ENCODE measurements at regions not wholly inside any gene's neighbourhood (a gene's known extent, or its start where the extent isn't known, plus 50 kb on each side); places are given as distances from the start of the nearest gene placed in this dataset.
"Not testable (repeated sequence)": the region's sequence is repeated elsewhere in the genome, so short reads cannot be mapped to it uniquely, and the experiment has no call there.

DNA sequence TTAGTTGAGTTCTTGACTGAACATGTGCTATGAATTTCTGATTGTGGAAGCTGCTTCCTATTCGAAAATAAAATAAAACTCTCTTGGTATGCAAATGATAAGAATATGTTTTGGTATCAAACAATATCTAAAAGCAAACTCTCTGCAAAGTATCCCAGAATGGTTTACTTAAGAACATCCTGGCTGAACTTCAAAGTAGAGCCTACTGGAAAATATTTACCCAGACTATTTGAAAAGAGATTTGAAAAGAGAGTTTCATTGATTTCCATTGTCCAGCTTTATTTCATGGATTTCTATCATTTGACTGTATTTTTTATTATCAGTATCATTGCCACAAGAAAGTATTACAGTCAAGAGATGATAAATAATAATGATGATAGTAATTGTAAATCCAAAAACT lies 171.1 kb upstream of the SLC7A11 start:
- DNase-seq: no peak

DNA sequence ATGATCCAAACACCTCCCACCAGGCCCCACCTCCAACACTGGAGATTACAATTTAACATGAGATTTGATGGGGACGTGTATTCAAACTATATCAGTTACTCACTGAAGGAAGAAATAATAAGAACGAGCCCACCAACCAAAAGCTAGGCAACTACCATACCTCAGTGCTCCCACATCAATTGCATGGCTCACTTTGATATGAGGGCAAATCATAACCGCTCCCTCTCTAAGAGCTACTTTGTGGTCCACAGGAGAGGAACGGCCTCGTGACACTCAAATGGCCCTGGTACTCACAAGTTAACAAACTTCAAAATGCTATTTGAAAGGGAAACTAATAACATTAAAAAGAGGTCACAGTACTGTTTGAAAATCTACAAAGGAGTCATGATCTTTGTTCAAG lies 170.7 kb upstream of the SLC7A11 start:
- no peak for DNase-seq

GRCh38 chr4:138410266-138410665 lies 168.1 kb upstream of the SLC7A11 start:
- DNase-seq: no peak

GRCh38 chr4:138409670-138410069 lies 167.5 kb upstream of the SLC7A11 start:
- no peak for DNase-seq

DNA sequence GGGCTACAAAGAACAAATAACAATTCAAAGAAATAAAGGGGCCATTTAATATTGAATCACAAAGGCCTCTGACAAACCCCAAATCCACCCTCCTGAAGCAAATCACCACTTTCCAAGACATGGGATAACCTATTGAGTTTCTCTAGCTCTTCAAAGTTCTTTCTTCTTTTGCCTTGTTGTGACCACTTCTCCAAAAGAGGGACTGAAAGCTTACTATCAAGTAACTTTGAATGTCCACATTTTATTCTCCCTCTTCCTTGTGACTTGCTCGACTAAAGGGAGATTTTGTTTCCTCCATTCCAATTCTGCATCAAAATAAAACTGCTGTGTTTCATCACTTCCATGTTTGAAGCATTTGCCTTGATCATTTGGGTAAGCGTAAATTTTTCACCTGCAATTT lies 166.6 kb upstream of the SLC7A11 start:
- DNase-seq: no peak

DNA sequence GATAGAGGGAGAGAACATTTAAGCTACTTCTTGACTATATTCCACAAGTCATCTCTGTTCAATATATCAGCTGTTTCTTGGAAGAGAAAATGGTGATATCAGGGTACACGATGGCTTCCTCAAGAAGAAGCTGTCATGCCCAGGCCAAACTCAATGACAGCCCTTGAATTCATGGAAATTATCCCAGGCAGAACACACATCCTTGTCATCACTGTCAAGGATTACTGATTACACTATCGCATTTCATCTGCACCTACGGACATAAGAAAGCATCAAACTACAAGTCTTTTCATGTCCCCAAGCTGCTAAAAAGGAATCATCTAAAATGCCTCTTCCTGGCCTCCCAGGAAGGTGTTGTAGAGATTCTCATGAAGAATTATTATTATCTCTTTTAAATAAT lies 165.2 kb upstream of the SLC7A11 start:
- DNase-seq: no peak

DNA sequence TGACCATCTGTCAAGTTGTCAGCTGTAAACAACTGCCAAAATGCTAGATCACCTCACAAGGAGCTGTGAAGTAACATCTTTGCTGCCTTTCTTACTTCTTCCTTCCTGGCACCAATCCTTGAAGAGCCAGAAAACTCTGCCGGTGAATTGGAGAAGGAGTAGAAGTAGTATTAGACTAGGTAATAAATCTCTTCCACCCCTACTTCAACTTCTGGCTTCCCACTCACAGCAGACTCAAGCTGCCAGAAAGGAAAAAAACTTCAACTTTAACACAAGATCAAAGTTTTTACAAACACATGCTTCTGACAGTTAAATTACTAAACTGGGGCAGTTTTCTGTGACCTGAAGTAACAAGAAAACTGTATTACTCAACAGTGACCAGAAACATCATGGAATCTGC lies 164.7 kb upstream of the SLC7A11 start:
- no peak for DNase-seq

DNA sequence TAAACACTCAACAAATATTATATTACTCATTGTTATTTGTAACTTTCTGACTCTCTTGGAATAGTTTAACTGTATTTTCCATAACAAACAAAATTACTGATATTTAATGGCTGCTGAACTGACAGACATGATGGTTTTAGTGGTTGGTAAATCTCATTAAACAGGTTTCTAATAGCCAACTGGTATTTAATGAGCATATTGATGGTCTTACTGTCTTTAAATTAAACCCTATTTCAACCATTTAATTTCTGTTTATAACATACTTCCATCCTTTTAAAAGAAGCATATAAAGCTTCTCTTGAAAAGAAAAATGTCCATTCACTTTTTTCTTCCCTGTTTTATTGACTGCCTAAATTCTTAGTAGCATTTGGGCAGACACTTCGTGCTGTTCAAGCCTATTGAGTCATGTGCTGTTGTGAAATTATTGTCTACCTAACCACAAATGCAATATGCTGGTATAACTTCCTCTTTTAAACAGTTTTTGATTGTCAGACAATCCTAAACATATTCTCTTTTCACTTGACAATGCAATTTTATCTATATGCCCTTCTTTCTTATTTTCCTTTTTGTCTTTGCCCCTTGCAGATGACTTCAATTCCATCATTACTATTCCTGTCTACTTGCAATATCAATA lies 163.9 kb upstream of the SLC7A11 start:
- no peak for DNase-seq

DNA sequence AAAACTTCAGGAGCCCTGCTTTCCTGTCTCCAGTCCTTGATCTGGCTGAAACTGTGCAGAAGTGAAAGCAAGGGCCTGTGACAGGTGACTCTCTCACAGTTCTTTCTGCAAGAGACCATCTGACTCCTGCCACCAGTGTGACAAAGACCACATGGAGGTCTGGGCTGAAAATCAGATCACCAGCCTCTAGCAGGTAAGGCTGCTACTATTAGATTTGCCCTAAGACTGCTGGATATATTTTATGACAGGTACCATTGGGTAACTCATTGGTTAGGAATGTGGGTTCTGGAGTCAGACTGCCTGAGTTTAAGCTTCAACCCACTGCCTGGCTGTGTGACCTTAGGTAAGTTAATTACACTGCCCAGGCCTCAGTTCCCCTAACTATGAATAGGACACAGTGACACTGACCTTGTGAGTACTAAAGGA lies 163.3 kb upstream of the SLC7A11 start:
- no peak for DNase-seq

DNA sequence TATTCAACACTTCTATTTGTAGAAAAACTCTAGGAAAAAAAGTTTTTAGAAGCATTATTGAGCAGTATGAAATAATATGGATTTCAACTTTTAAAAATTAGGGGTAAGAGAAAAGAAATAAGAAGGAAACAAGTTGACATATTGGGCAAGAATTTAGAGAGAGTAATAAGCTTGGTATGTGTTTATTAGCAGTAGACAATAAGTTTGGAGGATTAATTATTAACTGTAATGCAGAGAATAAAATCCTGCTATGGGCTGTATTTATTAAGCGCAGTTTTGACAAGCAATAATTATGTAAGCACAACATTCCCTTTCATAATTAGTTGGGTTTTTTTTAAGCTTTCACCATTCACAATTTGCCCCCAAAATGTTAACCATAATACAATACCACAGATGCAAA lies 162.7 kb upstream of the SLC7A11 start:
- no peak for DNase-seq

DNA sequence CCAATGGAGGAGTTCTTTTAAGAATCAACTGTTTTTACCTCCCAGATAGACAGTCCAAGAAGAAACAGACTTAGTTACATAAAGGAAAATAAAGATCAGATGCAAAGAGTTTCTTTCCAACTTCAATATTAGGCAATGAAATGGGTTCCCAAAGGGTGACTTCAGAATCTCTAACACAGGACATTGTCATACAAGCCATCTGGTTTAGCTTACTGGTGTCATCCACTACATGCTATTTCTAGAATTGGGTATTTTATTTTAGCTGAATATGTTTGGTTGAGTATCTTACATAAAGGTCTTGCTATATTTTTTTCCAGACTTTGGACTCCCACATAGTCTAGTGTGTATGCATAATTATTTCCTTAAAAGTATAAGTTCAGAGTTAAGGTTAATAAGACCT lies 162.1 kb upstream of the SLC7A11 start:
- no peak for DNase-seq

DNA sequence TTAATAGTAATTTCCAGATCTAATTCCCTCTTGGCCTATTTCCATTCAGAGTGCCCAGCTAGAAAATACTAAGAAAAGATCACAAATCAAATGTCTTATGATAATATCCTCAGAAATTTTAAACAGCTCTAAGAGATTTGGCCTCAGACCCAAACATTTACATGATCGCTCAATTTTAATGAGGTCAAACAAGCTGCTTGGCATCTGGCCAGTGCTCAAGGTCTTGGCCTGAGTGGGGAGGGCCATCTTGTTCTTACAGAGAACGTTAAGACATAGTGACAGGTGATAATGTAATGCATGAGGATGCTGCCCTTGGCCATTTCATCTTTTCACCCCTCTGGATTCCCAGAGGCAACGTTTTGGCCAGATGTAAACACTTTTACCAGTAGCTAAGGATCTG lies 159.2 kb upstream of the SLC7A11 start:
- peak; percentile 65 for DNase-seq

GRCh38 chr4:138400543-138400942 lies 158.4 kb upstream of the SLC7A11 start:
- peak; percentile 79 for DNase-seq

GRCh38 chr4:138400066-138400465 lies 157.9 kb upstream of the SLC7A11 start:
- no peak for DNase-seq

GRCh38 chr4:138399081-138399480 lies 156.9 kb upstream of the SLC7A11 start:
- DNase-seq: no peak

DNA sequence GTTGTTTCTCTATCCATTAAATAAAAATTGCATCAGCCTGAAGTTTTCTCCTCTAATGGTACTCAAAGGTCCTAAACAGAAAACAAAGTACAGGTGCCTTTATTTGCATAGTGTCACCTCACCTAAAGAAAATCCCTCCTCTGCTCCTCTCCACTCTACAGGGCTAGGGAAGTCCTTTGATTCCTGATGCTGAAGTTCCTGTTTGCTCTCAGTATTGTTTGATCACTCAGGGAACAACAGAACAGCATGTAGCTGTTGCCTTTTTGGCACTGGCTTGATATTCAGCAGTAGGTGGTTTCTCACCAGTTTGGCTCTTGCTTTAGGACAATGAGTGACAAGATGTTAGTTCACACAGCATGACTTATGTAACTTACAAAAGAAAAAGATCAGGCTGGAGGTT lies 156.2 kb upstream of the SLC7A11 start:
- DNase-seq: peak; percentile 92

GRCh38 chr4:138393886-138394610 lies 151.9 kb upstream of the SLC7A11 start:
- DNase-seq: peak; percentile 16

- no peak for DNase-seq
Observed at GRCh38 chr4:138392751-138393308, 150.7 kb upstream of the SLC7A11 start.

DNA sequence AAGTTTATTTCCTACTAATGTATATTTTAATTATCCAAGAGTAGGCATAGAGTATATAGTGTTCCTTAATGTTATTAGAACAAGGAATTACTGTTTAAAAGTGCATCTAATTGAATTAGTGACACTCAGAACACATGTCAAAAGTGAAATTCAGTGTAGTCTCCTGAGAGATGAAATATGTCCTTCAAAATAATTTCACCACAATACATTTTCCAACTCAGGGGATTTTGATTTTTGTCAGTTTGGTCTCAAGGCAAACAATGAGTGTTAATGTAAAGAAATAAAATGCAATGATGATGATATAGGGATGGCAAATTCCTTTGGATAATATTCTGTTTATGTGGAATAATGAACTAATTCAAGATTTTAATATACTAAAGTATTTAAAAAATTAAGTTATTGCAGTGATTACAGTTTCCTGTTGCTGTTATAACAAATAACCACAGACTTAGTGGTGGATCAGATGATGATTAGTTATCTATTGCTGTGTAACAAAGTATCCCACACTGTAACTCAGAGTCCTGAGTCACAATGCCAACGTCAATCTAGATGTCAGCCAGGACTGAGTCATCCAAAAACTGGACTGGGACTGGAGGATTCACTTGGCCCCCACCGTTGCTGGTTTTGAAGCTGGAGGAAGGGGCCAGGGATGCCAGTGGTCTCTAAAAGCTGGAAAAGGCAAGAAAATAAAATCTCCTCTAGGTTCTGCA lies 148.0 kb upstream of the SLC7A11 start:
- DNase-seq: no peak

DNA sequence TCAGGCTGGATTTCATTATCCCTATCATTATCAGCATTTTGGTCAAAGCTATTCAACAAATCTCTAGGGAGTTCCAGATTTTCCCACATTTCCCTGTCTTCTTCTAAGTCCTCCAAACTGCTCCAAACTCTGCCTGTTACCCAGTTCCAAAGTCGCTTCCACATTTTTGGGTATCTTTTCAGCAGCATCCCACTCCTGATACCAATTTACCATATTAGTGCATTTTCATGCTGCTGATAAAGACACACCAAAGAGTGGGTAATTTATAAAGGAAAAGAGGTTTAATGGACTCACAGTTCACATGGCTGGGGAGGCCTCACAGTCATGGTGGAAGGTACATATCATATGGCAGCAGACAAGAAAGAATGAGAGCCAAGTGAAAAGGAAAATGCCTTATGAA lies 132.8 kb upstream of the SLC7A11 start:
- DNase-seq: no peak

DNA sequence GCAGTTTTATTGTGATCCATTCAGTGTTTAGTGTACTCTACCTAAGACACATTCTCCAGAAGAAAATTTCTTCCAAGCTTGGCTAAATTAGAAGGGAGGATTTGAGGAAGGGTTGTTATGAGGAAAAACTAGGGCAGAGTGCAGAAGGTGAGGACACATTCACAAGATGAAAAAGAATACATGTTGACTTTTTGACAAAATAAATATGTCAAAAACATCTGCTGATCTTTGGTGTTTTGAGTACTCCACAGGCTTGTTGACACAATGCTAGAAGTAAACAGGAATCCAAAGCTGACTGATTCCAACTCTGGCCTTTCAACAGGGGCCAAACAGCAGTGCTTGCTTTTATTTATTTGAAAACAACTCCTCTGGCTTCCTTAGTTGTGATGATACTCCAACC lies 125.8 kb upstream of the SLC7A11 start:
- peak; percentile 16 for DNase-seq

- DNase-seq: not testable (repeated sequence)
Observed at GRCh38 chr4:138352446-138352845, 110.3 kb upstream of the SLC7A11 start.

DNA sequence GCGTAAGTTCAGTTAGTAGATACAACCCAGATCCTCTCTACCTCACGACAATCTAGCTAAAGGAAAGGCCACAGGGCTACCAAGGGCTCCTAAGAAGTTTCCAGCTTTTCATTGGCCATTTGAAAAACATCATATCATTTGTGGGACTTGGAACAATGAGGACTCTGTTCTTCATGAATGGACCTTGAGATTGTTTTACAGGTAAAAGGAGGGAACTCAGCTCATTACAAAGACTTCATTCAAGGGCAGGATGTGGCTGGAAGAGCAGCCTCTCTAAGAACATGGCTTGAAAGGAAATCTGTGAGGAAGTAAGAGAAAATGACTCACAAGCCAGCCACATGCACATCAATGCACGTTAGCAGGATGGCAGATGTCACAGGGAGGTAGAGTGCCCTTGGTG lies 105.9 kb upstream of the SLC7A11 start:
- no peak for DNase-seq

- DNase-seq: peak; percentile 10
Observed at GRCh38 chr4:138347561-138347960, 105.4 kb upstream of the SLC7A11 start.

Data from NCI-H146 (cell line).